GM13977 (cell line): ENCODE measurements at regions not wholly inside any gene's neighbourhood (a gene's known extent, or its start where the extent isn't known, plus 50 kb on each side); places are given as distances from the start of the nearest gene placed in this dataset.

Source experiments
- DNase-seq: peaks from one replicate; pipeline ENCODE4 v3.0.0; 2012; ENCODE audit warnings: low spot score
- CTCF ChIP-seq: IDR thresholded peaks from 2 replicates; pipeline ENCODE4 v1.5.1; 2012; ENCODE audit warnings: mild to moderate bottlenecking, control low read depth; ENCODE audit not compliant: insufficient read depth; ENCODE audit errors: extremely low read depth, missing control alignments
- in situ Hi-C: fragments of 300-500 bp; cut with MboI; formaldehyde crosslinking; loops from one replicate; pipeline ENCODE4 v1.12.0; 2022; ENCODE audit warnings: low sequenced_read_pairs, low pct_unique_long_range_greater_than_20kb, mixed read lengths, inconsistent platforms; ENCODE audit not compliant: unreplicated experiment

- DNase-seq = no peak
- TF ChIP-seq CTCF = no peak
- in situ Hi-C loops = no loop called here
These were observed 280.2 kb upstream of the CLINT1 start for GRCh38 chr5:158139161-158139560.

GRCh38 chr5:158135682-158136179, 276.8 kb upstream of the CLINT1 start:
- TF ChIP-seq CTCF = no peak
- DNase-seq = no peak
- in situ Hi-C loops = no loop called here

GRCh38 chr5:158133369-158133768, 274.4 kb upstream of the CLINT1 start:
- no peak for TF ChIP-seq CTCF
- in situ Hi-C loops = no loop called here
- DNase-seq = no peak

- in situ Hi-C loops = no loop called here
- TF ChIP-seq CTCF = no peak
- no peak for DNase-seq
These were observed 268.6 kb upstream of the CLINT1 start for GRCh38 chr5:158127536-158127935.

- DNase-seq = no peak
- in situ Hi-C loops = no loop called here
- no peak for TF ChIP-seq CTCF
These were observed 267.8 kb upstream of the CLINT1 start for GRCh38 chr5:158126442-158127405.

- TF ChIP-seq CTCF = no peak
- no peak for DNase-seq
- in situ Hi-C loops = no loop called here
These were observed 265.8 kb upstream of the CLINT1 start for GRCh38 chr5:158124606-158125316.
